ENCODE measurements at regions not wholly inside any gene's neighbourhood (a gene's known extent, or its start where the extent isn't known, plus 50 kb on each side); places are given as distances from the start of the nearest gene placed in this dataset.

DNA sequence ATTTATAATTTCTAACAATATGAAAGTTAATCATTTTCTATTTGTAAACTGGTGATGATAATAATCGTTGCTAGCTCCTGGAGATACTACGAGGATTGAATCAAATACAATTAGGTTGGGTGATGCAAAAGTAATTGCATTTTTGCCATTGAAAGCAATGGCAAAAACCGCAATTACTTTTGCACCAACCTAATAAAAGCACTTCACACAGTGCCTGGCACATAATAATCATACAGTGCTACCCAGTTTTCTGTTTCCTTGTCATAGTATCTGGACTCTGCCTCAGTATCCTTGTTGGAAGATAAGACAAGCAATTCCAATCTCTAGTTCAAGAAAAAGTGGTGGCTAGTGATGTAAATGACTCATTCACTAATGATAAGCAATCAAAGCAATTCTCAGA is 176.8 kb upstream of the TRPC5 start:
- WGBS, 4 donors, result 40 to 73% (median 52%) methylated on average over 3 of the region's 3 CpGs
- peaks cover 0 to 20% (median 0%) of the 10 kb centered on the region in 9 donors for H3K27me3 ChIP-seq
- H3K4me1 ChIP-seq, result no peaks in the 10 kb centered on the region
- H3K4me3 ChIP-seq, result no peak overlapping the region
- no peaks in the 10 kb centered on the region for H3K9me3 ChIP-seq
- DNase-seq, result no peak
- H3K36me3 ChIP-seq, result no peaks in the 10 kb centered on the region
- no peak for ATAC-seq
- no peak overlapping the region for H3K27ac ChIP-seq
- intact Hi-C loops (cut with DNase I), result no loop called here
- TF ChIP-seq CTCF (IDR thresholded peaks at IDR 0.05) (no peak), POLR2A (IDR thresholded peaks at IDR 0.05) (no peak)

DNA sequence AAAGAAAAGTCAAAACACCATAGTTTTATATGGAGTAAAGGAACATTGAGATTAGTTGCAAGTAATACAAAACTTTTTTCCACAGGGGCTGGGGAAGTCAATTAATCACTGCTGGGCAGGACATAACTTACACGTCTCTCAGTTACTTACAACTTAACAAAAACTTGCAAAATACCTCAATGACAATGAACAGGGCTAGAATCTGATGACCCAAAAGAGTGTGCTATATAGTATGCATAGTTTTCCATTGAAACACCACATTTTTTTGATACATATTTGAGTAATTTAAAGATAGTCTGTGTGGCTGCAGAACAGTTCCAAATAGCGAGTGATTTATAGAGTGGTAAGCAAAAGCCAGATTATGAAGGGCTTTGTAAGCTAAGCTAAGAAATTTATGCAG is 172.3 kb upstream of the TRPC5 start:
- ATAC-seq, result no peak

DNA sequence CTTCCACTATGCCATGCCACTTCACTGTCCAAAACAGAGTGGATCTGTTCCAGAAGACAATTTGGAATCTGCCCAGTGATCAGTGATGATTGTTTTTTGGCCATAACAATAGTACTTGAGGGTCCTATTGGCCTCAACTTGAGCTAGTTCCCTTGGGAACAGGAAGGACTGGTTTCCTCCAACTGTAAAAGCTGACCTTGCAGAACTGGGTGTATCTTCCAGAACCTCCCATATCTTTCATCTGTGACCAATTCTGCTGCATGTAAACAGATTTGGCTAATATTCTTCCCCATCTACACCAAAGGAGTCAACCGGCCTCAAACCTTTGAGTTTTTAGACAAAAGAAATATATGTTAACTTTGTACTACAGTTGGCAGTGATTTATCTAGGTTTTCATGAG is 165.1 kb upstream of the TRPC5 start:
- no peak for TF ChIP-seq CTCF (IDR thresholded peaks at IDR 0.05)
- no peak for TF ChIP-seq POLR2A (IDR thresholded peaks at IDR 0.05)
- no peak overlapping the region for H3K27ac ChIP-seq
- intact Hi-C loops (cut with DNase I), result no loop called here
- H3K36me3 ChIP-seq, result no peaks in the 10 kb centered on the region
- no peaks in the 10 kb centered on the region for H3K4me1 ChIP-seq
- H3K9me3 ChIP-seq, result peaks cover 0 to 10% (median 0%) of the 10 kb centered on the region in 12 donors
- DNase-seq, result no peak
- 79 to 93% (median 81%) methylated on average over 1 of the region's 1 CpG for WGBS, 4 donors
- no peak overlapping the region for H3K4me3 ChIP-seq
- peaks cover 0 to 5% (median 0%) of the 10 kb centered on the region in 9 donors for H3K27me3 ChIP-seq
- no peak for ATAC-seq

More for the DNA sequence above, 172.3 kb upstream of the TRPC5 start:
- Histone ChIP-seq H3K27me3 (peaks cover 0 to 16% (median 0%) of the 10 kb centered on the region in 9 donors), H3K4me3 (no peak overlapping the region), H3K27ac (no peak overlapping the region), H3K36me3 (no peaks in the 10 kb centered on the region), H3K9me3 (no peaks in the 10 kb centered on the region), H3K4me1 (no peaks in the 10 kb centered on the region)
- no peak for DNase-seq
- intact Hi-C loops (cut with DNase I), result no loop called here
- WGBS, 4 donors, result 49 to 76% (median 71%) methylated on average over 2 of the region's 2 CpGs
- TF ChIP-seq POLR2A (IDR thresholded peaks at IDR 0.05), result no peak
- TF ChIP-seq CTCF (IDR thresholded peaks at IDR 0.05), result no peak

DNA sequence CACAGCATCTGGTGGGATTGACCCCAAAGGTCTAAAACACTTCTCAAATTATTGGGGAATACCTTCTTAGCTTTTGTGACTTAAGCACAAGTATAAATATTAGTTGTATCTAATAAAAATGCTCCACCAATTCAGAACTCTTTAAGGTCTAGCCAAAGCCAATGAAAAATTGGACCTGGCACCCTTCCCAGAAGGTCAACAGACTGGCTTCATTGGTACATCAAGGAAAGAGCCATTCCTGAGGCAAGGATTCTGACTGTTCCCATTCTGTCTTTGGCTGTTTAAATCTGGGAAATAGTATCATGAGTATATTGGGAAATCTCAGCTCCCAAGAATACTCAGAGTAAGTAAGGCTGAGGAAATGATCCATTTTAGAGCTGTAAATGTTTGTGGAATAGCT is 153.0 kb upstream of the TRPC5 start:
- no peak for DNase-seq

More for the DNA sequence above, 153.0 kb upstream of the TRPC5 start:
- no peak for ATAC-seq
- TF ChIP-seq POLR2A (IDR thresholded peaks at IDR 0.05), result no peak
- no peak for TF ChIP-seq CTCF (IDR thresholded peaks at IDR 0.05)
- intact Hi-C loops (cut with DNase I), result no loop called here
- H3K4me1 ChIP-seq, result no peaks in the 10 kb centered on the region
- no peak overlapping the region for H3K27ac ChIP-seq
- H3K4me3 ChIP-seq, result no peak overlapping the region
- no peaks in the 10 kb centered on the region for H3K36me3 ChIP-seq
- no peaks in the 10 kb centered on the region for H3K9me3 ChIP-seq
- no peaks in the 10 kb centered on the region for H3K27me3 ChIP-seq
